Esophagus squamous epithelium (tissue), 5 donors: ENCODE measurements at regions not wholly inside any gene's neighbourhood (a gene's known extent, or its start where the extent isn't known, plus 50 kb on each side); places are given as distances from the start of the nearest gene placed in this dataset.
A peak's percentile ranks its signal among the peaks of the same experiment; 100 is the strongest.

Experiments used
- DNase-seq: peaks from one replicate; lab custom pipeline; 2025; lab: John Stamatoyannopoulos, UW
- H3K27ac ChIP-seq, 4 donors: fragments of 200-600 bp; sonication (generic); one replicate each; pipeline ENCODE4 v1.5.1; 2016 to 2019; ENCODE audit warnings: mild to moderate bottlenecking in 1 of 4
- H3K27me3 ChIP-seq, 4 donors: fragments of 200-600 bp; sonication (generic); 1 replicate in 3 of 4; 2 replicates in 1 of 4; pipeline versions ENCODE4 v1.5.1 to v1.6.0; 2017 to 2021; ENCODE audit warnings: antibody characterized with exemption in 1 of 4
- H3K36me3 ChIP-seq, 3 donors: fragments of 200-600 bp; sonication (generic); one replicate each; pipeline ENCODE4 v1.5.1; 2016 to 2019
- H3K4me1 ChIP-seq, 3 donors: fragments of 200-600 bp; sonication (generic); one replicate each; pipeline ENCODE4 v1.5.1; 2017 to 2019
- H3K4me3 ChIP-seq, 4 donors: fragments of 200-600 bp; sonication (generic); 1 replicate in 3 of 4; 2 replicates in 1 of 4; pipeline ENCODE4 v1.5.1; 2016 to 2019; ENCODE audit warnings: mild to moderate bottlenecking in 2 of 4, moderate library complexity in 1 of 4
- H3K9me3 ChIP-seq, 3 donors: fragments of 200-600 bp; sonication (generic); one replicate each; pipeline ENCODE4 v1.5.1; 2016 to 2019
- CTCF ChIP-seq, 6 experiments: fragments of 450-650 bp in 4 of 6; fragments of 200-600 bp in 2 of 6; sonication (generic) in 2 of 6; IDR thresholded peaks; one replicate each; pipeline ENCODE4 v1.5.1; 2016 to 2019; ENCODE audit warnings: antibody characterized with exemption in 6 of 6, mild to moderate bottlenecking in 4 of 6, moderate library complexity in 4 of 6
- POLR2A ChIP-seq, 4 donors: fragments of 450-650 bp; IDR thresholded peaks; one replicate each; pipeline ENCODE4 v1.6.1; 2017; ENCODE audit warnings: antibody characterized with exemption in 4 of 4, mild to moderate bottlenecking in 4 of 4, moderate library complexity in 3 of 4
- WGBS, 2 donors: methylation state at CpG; one replicate each; pipeline ENCODE4 v1.1.5; 2018; 5-methylcytosine and 5-hydroxymethylcytosine counted together
- intact Hi-C: fragments of 100-400 bp; cut with DNase I; formaldehyde crosslinking; loops from one replicate; pipeline ENCODE4 v1.15.0; 2022
- donor health status: DM: yes; HTN: yes; CAD: no.

GRCh38 chr2:164069540-164069939 is 333.7 kb upstream of the FIGN start:
- intact Hi-C loops: no loop called here
- no peaks in the 10 kb centered on the region for H3K9me3 ChIP-seq
- H3K4me1 ChIP-seq: no peaks in the 10 kb centered on the region
- DNase-seq: no peak
- H3K4me3 ChIP-seq: no peak overlapping the region
- H3K36me3 ChIP-seq: no peaks in the 10 kb centered on the region
- H3K27ac ChIP-seq: no peak overlapping the region
- WGBS, 2 donors: 69 to 77% methylated on average over 1 of the region's 1 CpG
- TF ChIP-seq POLR2A (IDR thresholded peaks at IDR 0.05): no peak
- no peak for TF ChIP-seq CTCF (IDR thresholded peaks at IDR 0.05)
- no peaks in the 10 kb centered on the region for H3K27me3 ChIP-seq

GRCh38 chr2:164068063-164068462 is 332.3 kb upstream of the FIGN start:
- TF ChIP-seq CTCF (IDR thresholded peaks at IDR 0.05) (no peak), POLR2A (IDR thresholded peaks at IDR 0.05) (no peak)
- Histone ChIP-seq H3K36me3 (no peaks in the 10 kb centered on the region), H3K27ac (no peak overlapping the region), H3K4me3 (no peak overlapping the region), H3K4me1 (no peaks in the 10 kb centered on the region), H3K9me3 (no peaks in the 10 kb centered on the region), H3K27me3 (no peaks in the 10 kb centered on the region)
- intact Hi-C loops: no loop called here
- DNase-seq: no peak

GRCh38 chr2:164066095-164066494 is 330.3 kb upstream of the FIGN start:
- no peaks in the 10 kb centered on the region for H3K36me3 ChIP-seq
- WGBS, 2 donors: 59 to 75% methylated on average over 1 of the region's 1 CpG
- H3K27ac ChIP-seq: no peak overlapping the region
- H3K9me3 ChIP-seq: no peaks in the 10 kb centered on the region
- no peaks in the 10 kb centered on the region for H3K27me3 ChIP-seq
- H3K4me1 ChIP-seq: no peaks in the 10 kb centered on the region
- intact Hi-C loops: no loop called here
- no peak for DNase-seq
- no peak overlapping the region for H3K4me3 ChIP-seq
- TF ChIP-seq POLR2A (IDR thresholded peaks at IDR 0.05) (no peak), CTCF (IDR thresholded peaks at IDR 0.05) (no peak)

GRCh38 chr2:164065038-164065437 is 329.2 kb upstream of the FIGN start:
- no peaks in the 10 kb centered on the region for H3K27me3 ChIP-seq
- no peak overlapping the region for H3K4me3 ChIP-seq
- intact Hi-C loops: no loop called here
- H3K9me3 ChIP-seq: no peaks in the 10 kb centered on the region
- TF ChIP-seq CTCF (IDR thresholded peaks at IDR 0.05) (no peak), POLR2A (IDR thresholded peaks at IDR 0.05) (no peak)
- 82 to 100% methylated on average over 2 of the region's 2 CpGs for WGBS, 2 donors
- no peaks in the 10 kb centered on the region for H3K4me1 ChIP-seq
- DNase-seq: no peak
- H3K27ac ChIP-seq: no peak overlapping the region
- H3K36me3 ChIP-seq: no peaks in the 10 kb centered on the region

- H3K4me1 ChIP-seq: no peaks in the 10 kb centered on the region
- no peak for DNase-seq
- intact Hi-C loops: no loop called here
- no peaks in the 10 kb centered on the region for H3K9me3 ChIP-seq
- TF ChIP-seq POLR2A (IDR thresholded peaks at IDR 0.05): no peak
- peak in 5 of 6 experiments; percentile 39 to 73 (median 46) for TF ChIP-seq CTCF (IDR thresholded peaks at IDR 0.05)
- 9 to 12% methylated on average over 2 of the region's 2 CpGs for WGBS, 2 donors
- no peaks in the 10 kb centered on the region for H3K36me3 ChIP-seq
- no peak overlapping the region for H3K4me3 ChIP-seq
- no peak overlapping the region for H3K27ac ChIP-seq
- no peaks in the 10 kb centered on the region for H3K27me3 ChIP-seq
Observed at GRCh38 chr2:164061129-164061746, 325.4 kb upstream of the FIGN start.
